Eye (tissue), 1 donor: ENCODE measurements at regions not wholly inside any gene's neighbourhood (a gene's known extent, or its start where the extent isn't known, plus 50 kb on each side); places are given as distances from the start of the nearest gene placed in this dataset.
"Not testable (repeated sequence)": the region's sequence is repeated elsewhere in the genome, so short reads cannot be mapped to it uniquely, and the experiment has no call there.

ENCODE experiments used
- DNase-seq: peaks from one replicate; pipeline ENCODE4 v3.0.0-alpha.2; 2015

GRCh38 chr1:207243442-207244408 lies 77.8 kb upstream of the CD55 start:
- DNase-seq = no peak

DNA sequence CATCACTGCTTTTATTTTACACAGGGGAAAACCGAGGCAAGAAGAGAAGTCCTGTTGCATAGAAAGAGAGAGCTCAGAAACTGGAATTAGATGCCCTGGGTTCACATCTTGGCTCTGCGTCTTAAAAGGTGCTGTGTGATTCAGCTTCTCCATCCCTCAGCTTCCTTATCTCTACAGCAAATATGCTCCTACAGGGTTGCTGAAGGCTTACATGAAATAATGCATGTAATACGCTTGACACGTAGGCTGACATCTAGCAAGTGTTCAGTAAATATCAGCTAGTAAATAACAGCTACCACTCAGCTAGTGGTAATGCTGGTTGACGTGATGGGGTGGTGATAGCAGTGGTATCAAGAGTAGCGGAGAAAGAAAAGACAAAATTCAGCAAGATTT lies 77.1 kb upstream of the CD55 start:
- DNase-seq = no peak

DNA sequence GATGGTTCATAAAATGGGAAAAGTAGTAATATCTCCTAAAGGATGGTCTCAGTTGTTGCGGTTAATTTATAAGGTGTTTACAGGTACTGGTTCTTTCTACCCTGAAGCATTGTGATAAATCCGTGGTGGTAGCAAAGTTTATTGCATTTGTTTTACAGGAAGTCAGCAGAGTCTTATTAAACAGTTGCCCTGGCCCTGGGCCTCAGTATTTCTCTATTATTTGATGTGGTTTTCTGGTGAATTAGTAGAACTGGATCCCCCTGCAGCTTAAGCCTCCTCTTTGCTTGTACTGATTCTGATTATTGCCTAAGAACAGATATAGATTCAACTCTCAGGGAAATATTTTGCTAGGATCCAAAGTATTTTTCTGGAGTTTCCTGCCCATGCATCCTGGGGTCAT lies 76.4 kb upstream of the CD55 start:
- DNase-seq = no peak

DNA sequence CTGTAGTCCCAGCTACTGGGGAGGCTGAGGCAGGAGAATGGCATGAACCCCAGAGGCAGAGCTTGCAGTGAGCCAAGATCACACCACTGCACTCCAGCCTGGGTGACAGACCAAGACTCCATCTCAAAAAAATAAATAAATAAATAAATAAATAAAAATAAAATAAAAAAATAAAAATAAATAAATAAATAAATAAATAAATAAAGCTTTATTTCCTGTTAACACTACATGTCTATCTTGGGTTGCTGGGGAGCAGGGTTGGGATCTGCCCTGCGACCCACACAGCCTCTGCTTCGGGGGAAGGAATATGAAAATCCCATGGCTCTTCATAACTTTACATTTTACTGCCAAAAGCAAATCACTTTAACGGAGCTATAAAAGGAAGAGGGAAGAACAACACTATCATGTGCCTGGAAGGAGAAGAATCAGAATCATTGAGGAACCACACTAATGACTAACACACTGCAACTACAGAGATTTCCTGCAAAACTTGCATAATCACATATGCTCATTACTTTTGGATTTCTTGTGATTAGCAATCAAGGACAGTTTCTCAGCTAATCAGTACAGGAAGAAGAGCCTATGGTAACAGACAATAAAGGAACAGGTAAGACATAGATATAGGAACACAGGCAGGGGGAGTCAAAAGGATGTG lies 72.8 kb upstream of the CD55 start:
- no peak for DNase-seq

DNA sequence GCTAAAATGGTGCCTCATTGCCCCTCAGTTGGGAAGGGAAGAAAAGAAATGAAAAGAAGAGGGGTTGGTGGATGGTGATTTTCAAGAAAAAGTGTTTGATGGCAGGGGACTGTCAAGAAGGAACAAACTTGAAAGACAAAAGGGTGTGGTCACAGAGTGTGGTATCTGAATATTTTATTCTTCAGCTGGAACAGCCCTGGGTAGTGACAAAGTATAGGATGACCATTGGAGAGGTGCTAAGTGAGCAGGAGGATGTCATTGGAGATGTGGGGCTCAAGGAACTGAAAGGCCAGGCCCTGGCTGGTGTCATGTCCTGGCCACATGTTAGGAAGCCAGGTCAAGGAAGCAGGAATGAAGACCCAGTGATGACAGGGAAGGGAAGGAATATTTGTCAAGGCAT lies 71.0 kb upstream of the CD55 start:
- DNase-seq = no peak

- DNase-seq = no peak
These were observed 70.4 kb upstream of the CD55 start for GRCh38 chr1:207251066-207251465.

DNA sequence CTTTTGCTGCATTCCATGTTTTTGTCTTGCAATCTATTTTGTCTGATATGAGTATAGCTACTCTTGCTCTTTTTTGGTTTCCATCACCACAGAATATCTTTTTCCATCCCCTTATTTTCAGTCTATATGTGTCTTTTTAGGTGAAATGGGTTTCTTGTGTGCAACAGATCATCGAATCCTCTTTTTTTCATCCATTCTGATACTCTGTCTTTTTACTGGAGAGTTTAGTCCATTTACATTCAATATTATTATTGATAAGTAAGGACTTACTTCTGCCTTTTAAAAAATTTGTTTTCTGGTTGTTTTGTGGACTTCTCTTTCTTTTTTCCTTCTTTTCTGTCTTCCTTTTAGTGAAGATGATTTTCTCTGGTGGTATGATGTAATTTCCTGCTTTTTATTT lies 64.6 kb upstream of the CD55 start:
- DNase-seq = no peak

GRCh38 chr1:207259391-207259790 lies 62.1 kb upstream of the CD55 start:
- no peak for DNase-seq

DNA sequence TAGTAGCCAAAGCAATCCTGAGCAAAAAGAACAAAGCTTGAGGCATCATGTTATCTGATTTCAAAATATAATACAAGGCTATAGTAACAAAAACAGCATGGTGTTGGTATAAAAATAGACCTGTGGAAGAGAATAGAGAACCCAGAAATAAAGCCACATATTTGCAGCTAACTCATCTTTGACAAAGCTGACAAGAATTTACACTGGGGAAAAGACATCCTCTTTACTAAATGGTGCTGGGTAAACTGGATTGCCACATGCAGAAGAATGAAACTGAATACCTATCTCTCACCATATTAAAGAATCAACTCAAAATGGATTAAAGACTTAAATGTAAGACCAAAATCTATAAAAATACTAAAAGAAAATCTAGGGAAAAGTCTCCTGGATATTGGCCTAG lies 59.5 kb upstream of the CD55 start:
- DNase-seq = no peak

DNA sequence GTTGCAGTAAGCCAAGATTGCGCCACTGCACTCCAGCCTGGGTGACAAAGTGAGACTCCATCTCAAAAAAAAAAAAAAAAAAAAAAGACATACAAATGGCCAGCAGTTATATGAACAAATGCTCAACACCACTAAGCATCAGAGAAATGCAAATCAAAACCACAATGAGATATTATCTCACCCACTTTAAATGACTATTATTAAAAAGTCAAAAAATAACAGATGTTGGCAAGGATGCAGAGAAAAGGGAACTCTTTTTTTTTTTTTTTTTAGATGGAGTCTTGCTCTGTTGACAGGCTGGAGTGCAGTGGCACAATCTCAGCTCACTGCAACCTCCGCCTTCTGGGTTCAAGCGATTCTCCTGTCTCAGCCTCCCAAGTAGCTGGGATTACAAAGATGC lies 58.6 kb upstream of the CD55 start:
- not testable (repeated sequence) for DNase-seq

DNA sequence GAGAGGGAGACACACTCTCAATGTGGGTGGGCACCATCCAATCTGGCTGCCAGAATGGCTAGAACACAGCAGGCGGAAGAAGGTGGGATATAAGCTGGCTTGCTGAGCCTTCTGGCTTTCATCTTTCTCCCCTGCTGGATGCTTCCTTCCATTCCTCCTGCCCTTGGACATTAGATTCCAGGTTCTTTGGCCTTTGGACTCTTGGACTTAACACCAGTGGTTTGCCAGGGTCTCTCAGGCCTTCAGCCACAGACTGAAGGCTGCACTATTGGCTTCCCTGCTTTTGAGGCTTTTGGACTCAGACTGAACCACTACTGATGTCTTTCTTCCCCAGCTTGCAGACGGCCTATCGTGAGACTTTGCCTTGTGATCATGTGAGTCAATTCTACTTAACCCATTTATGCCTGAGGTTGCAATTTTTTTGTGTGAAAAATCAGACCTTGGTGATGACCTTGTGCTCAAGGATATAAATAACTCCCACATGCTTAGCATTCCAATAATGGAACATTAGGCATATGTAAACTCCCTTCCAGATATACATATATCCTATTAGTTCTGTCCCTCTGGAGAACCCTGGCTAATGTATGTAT lies 56.7 kb upstream of the CD55 start:
- DNase-seq = no peak

DNA sequence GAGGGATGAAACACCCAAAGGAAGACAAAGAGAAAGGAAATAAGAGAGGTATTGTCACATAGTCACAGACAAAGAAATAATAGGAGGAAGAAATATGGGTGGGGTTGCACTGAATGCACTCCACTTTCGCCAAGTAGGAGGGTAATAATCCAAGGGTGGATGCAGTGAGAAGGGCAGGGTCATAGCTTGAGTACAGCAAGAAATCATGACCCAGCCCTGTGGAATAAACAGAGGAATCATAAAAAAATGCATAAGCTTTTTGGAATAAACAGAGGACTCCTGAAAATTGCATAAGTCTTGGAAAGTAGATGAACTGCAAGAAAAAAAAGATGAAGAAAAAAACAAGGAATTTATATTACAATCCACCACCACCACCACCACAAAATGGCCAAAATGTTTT lies 53.1 kb upstream of the CD55 start:
- no peak for DNase-seq

GRCh38 chr1:207268753-207269511 lies 52.5 kb upstream of the CD55 start:
- DNase-seq = no peak
